ENCODE measurements at regions not wholly inside any gene's neighbourhood (a gene's known extent, or its start where the extent isn't known, plus 50 kb on each side); places are given as distances from the start of the nearest gene placed in this dataset.

GRCh38 chr11:91653079-91653754 is 571.4 kb upstream of the FAT3 start:
- no CpG with 5 or more reads among the region's 2 CpGs for WGBS, 2 donors (ENCODE audit: extremely low coverage in 2 of 2, insufficient read length in 2 of 2, insufficient replicate concordance in 1 of 2)
- H3K14ac ChIP-seq (ENCODE audit: low read length) = no peak overlapping the region

GRCh38 chr11:91650802-91651201 is 573.8 kb upstream of the FAT3 start:
- WGBS, 2 donors (ENCODE audit: extremely low coverage in 2 of 2, insufficient read length in 2 of 2, insufficient replicate concordance in 1 of 2) = no CpG with 5 or more reads among the region's 5 CpGs
- H3K9ac ChIP-seq (ENCODE audit: low read depth, low read length, poor library complexity) = no peak overlapping the region
- no peak overlapping the region for H2BK5ac ChIP-seq (ENCODE audit: low read length)
- H2AFZ ChIP-seq (ENCODE audit: low read length) = no peak overlapping the region
- no peak overlapping the region for H4K91ac ChIP-seq (ENCODE audit: low read depth, low read length, poor library complexity)
- H3K9me3 ChIP-seq (replicated peaks in 1 of 2; ENCODE audit: control insufficient read depth in 2 of 2, insufficient read depth in 1 of 2, low read depth in 1 of 2, low read length in 2 of 2) = no peaks in the 10 kb centered on the region
- H4K8ac ChIP-seq (ENCODE audit: low read depth, low read length) = no peak overlapping the region
- no peak overlapping the region for H2BK15ac ChIP-seq (ENCODE audit: low read length)
- H3K27ac ChIP-seq (replicated peaks; ENCODE audit: low read length) = no peak overlapping the region
- H3K36me3 ChIP-seq (replicated peaks in 1 of 2; ENCODE audit: control insufficient read depth in 2 of 2, insufficient read depth in 2 of 2, low read length in 2 of 2) = no peaks in the 10 kb centered on the region
- no peak overlapping the region for H2BK120ac ChIP-seq (ENCODE audit: low read depth, low read length)
- H3K23ac ChIP-seq (ENCODE audit: low read depth, low read length, poor library complexity) = no peak overlapping the region
- H3K4me3 ChIP-seq (ENCODE audit: low read length in 2 of 2) = no peak overlapping the region
- H3K4me2 ChIP-seq (ENCODE audit: insufficient read depth, low read length, poor library complexity, severe bottlenecking) = no peak overlapping the region
- H3K4me1 ChIP-seq (ENCODE audit: control insufficient read depth in 2 of 2, insufficient read depth in 1 of 2, low read depth in 1 of 2, low read length in 2 of 2) = no peaks in the 10 kb centered on the region
- H3K18ac ChIP-seq (ENCODE audit: low read length) = no peak overlapping the region
- no peaks in the 10 kb centered on the region for H3K27me3 ChIP-seq (ENCODE audit: control insufficient read depth in 3 of 3, insufficient read depth in 3 of 3, low read depth in 1 of 3, low read length in 3 of 3)
- H2AK5ac ChIP-seq (ENCODE audit: low read depth, low read length) = no peak overlapping the region
- H3K14ac ChIP-seq (ENCODE audit: low read length) = no peak overlapping the region
- H2BK12ac ChIP-seq (ENCODE audit: low read length) = no peak overlapping the region
- H3K4ac ChIP-seq (ENCODE audit: low read length) = no peak overlapping the region
- DNase-seq (ENCODE audit: low spot score) = no peak
- H3K79me1 ChIP-seq (ENCODE audit: low read depth, low read length) = no peaks in the 10 kb centered on the region

More at GRCh38 chr11:91653079-91653754, 571.4 kb upstream of the FAT3 start:
- H4K91ac ChIP-seq (ENCODE audit: low read depth, low read length, poor library complexity) = no peak overlapping the region
- H3K4me2 ChIP-seq (ENCODE audit: insufficient read depth, low read length, poor library complexity, severe bottlenecking) = no peak overlapping the region
- no peaks in the 10 kb centered on the region for H3K4me1 ChIP-seq (ENCODE audit: control insufficient read depth in 2 of 2, insufficient read depth in 1 of 2, low read depth in 1 of 2, low read length in 2 of 2)
- H3K9ac ChIP-seq (ENCODE audit: low read depth, low read length, poor library complexity) = no peak overlapping the region
- no peak overlapping the region for H3K4me3 ChIP-seq (ENCODE audit: low read length in 2 of 2)
- no peak overlapping the region for H3K23ac ChIP-seq (ENCODE audit: low read depth, low read length, poor library complexity)
- no peak overlapping the region for H2BK120ac ChIP-seq (ENCODE audit: low read depth, low read length)
- H2AK5ac ChIP-seq (ENCODE audit: low read depth, low read length) = no peak overlapping the region
- H3K79me1 ChIP-seq (ENCODE audit: low read depth, low read length) = no peaks in the 10 kb centered on the region
- H2BK5ac ChIP-seq (ENCODE audit: low read length) = no peak overlapping the region
- H3K36me3 ChIP-seq (replicated peaks in 1 of 2; ENCODE audit: control insufficient read depth in 2 of 2, insufficient read depth in 2 of 2, low read length in 2 of 2) = no peaks in the 10 kb centered on the region
- no peak overlapping the region for H4K8ac ChIP-seq (ENCODE audit: low read depth, low read length)
- H3K4ac ChIP-seq (ENCODE audit: low read length) = no peak overlapping the region
- H3K9me3 ChIP-seq (replicated peaks in 1 of 2; ENCODE audit: control insufficient read depth in 2 of 2, insufficient read depth in 1 of 2, low read depth in 1 of 2, low read length in 2 of 2) = no peaks in the 10 kb centered on the region
- no peaks in the 10 kb centered on the region for H3K27me3 ChIP-seq (ENCODE audit: control insufficient read depth in 3 of 3, insufficient read depth in 3 of 3, low read depth in 1 of 3, low read length in 3 of 3)
- H3K18ac ChIP-seq (ENCODE audit: low read length) = no peak overlapping the region
- H3K27ac ChIP-seq (replicated peaks; ENCODE audit: low read length) = no peak overlapping the region
- H2AFZ ChIP-seq (ENCODE audit: low read length) = peak overlapping the region; percentile 15
- H2BK12ac ChIP-seq (ENCODE audit: low read length) = no peak overlapping the region
- DNase-seq (ENCODE audit: low spot score) = no peak
- H2BK15ac ChIP-seq (ENCODE audit: low read length) = no peak overlapping the region

DNA sequence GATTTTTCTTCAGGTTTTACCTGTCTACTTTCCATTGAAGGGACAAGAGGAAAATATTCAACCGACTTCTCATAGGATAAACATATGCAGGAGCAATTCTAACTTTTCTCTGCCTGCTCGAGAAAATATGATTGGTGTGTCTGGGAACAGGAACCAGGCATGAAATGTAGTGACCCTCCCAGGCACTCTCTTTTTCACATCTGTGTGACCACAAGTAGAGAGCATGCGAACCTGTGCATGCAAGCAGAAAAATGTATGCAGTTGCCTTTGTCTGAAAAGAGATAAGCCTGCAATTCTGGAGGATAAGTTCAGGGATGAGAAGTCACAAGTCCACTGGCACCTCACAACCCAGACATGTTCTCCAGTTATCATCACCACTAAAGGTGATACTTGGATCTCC is 583.5 kb upstream of the FAT3 start:
- Histone ChIP-seq H3K18ac (ENCODE audit: low read length) (no peak overlapping the region), H3K27ac (replicated peaks; ENCODE audit: low read length) (no peak overlapping the region), H3K4me3 (ENCODE audit: low read length in 2 of 2) (no peak overlapping the region), H2BK12ac (ENCODE audit: low read length) (no peak overlapping the region), H2BK5ac (ENCODE audit: low read length) (no peak overlapping the region), H2AFZ (ENCODE audit: low read length) (no peak overlapping the region), H3K14ac (ENCODE audit: low read length) (no peak overlapping the region), H3K36me3 (replicated peaks in 1 of 2; ENCODE audit: control insufficient read depth in 2 of 2, insufficient read depth in 2 of 2, low read length in 2 of 2) (no peaks in the 10 kb centered on the region), H3K9ac (ENCODE audit: low read depth, low read length, poor library complexity) (no peak overlapping the region), H4K8ac (ENCODE audit: low read depth, low read length) (no peak overlapping the region), H3K4me1 (ENCODE audit: control insufficient read depth in 2 of 2, insufficient read depth in 1 of 2, low read depth in 1 of 2, low read length in 2 of 2) (no peaks in the 10 kb centered on the region), H3K79me1 (ENCODE audit: low read depth, low read length) (no peaks in the 10 kb centered on the region), H2BK120ac (ENCODE audit: low read depth, low read length) (no peak overlapping the region), H3K9me3 (replicated peaks in 1 of 2; ENCODE audit: control insufficient read depth in 2 of 2, insufficient read depth in 1 of 2, low read depth in 1 of 2, low read length in 2 of 2) (no peaks in the 10 kb centered on the region), H2AK5ac (ENCODE audit: low read depth, low read length) (no peak overlapping the region), H3K23ac (ENCODE audit: low read depth, low read length, poor library complexity) (no peak overlapping the region), H3K4ac (ENCODE audit: low read length) (no peak overlapping the region), H2BK15ac (ENCODE audit: low read length) (no peak overlapping the region), H4K91ac (ENCODE audit: low read depth, low read length, poor library complexity) (no peak overlapping the region), H3K27me3 (ENCODE audit: control insufficient read depth in 3 of 3, insufficient read depth in 3 of 3, low read depth in 1 of 3, low read length in 3 of 3) (no peaks in the 10 kb centered on the region), H3K4me2 (ENCODE audit: insufficient read depth, low read length, poor library complexity, severe bottlenecking) (no peak overlapping the region)
- DNase-seq (ENCODE audit: low spot score) = no peak
- no CpG with 5 or more reads among the region's 3 CpGs for WGBS, 2 donors (ENCODE audit: extremely low coverage in 2 of 2, insufficient read length in 2 of 2, insufficient replicate concordance in 1 of 2)

GRCh38 chr11:91639359-91639758 is 585.3 kb upstream of the FAT3 start:
- no peak overlapping the region for H2AFZ ChIP-seq (ENCODE audit: low read length)
- no peak overlapping the region for H3K18ac ChIP-seq (ENCODE audit: low read length)
- no peak overlapping the region for H4K8ac ChIP-seq (ENCODE audit: low read depth, low read length)
- no peak overlapping the region for H3K9ac ChIP-seq (ENCODE audit: low read depth, low read length, poor library complexity)
- H3K23ac ChIP-seq (ENCODE audit: low read depth, low read length, poor library complexity) = no peak overlapping the region
- no peaks in the 10 kb centered on the region for H3K9me3 ChIP-seq (replicated peaks in 1 of 2; ENCODE audit: control insufficient read depth in 2 of 2, insufficient read depth in 1 of 2, low read depth in 1 of 2, low read length in 2 of 2)
- no peak overlapping the region for H3K4ac ChIP-seq (ENCODE audit: low read length)
- no peak overlapping the region for H3K14ac ChIP-seq (ENCODE audit: low read length)
- H3K27ac ChIP-seq (replicated peaks; ENCODE audit: low read length) = no peak overlapping the region
- DNase-seq (ENCODE audit: low spot score) = no peak
- no peak overlapping the region for H2AK5ac ChIP-seq (ENCODE audit: low read depth, low read length)
- H2BK12ac ChIP-seq (ENCODE audit: low read length) = no peak overlapping the region
- no peaks in the 10 kb centered on the region for H3K36me3 ChIP-seq (replicated peaks in 1 of 2; ENCODE audit: control insufficient read depth in 2 of 2, insufficient read depth in 2 of 2, low read length in 2 of 2)
- H3K4me2 ChIP-seq (ENCODE audit: insufficient read depth, low read length, poor library complexity, severe bottlenecking) = no peak overlapping the region
- H2BK15ac ChIP-seq (ENCODE audit: low read length) = no peak overlapping the region
- no peak overlapping the region for H2BK5ac ChIP-seq (ENCODE audit: low read length)
- H3K27me3 ChIP-seq (ENCODE audit: control insufficient read depth in 3 of 3, insufficient read depth in 3 of 3, low read depth in 1 of 3, low read length in 3 of 3) = no peaks in the 10 kb centered on the region
- H3K4me3 ChIP-seq (ENCODE audit: low read length in 2 of 2) = no peak overlapping the region
- H3K79me1 ChIP-seq (ENCODE audit: low read depth, low read length) = no peaks in the 10 kb centered on the region
- H3K4me1 ChIP-seq (ENCODE audit: control insufficient read depth in 2 of 2, insufficient read depth in 1 of 2, low read depth in 1 of 2, low read length in 2 of 2) = no peaks in the 10 kb centered on the region
- no CpG with 5 or more reads among the region's 2 CpGs for WGBS, 2 donors (ENCODE audit: extremely low coverage in 2 of 2, insufficient read length in 2 of 2, insufficient replicate concordance in 1 of 2)
- no peak overlapping the region for H4K91ac ChIP-seq (ENCODE audit: low read depth, low read length, poor library complexity)
- H2BK120ac ChIP-seq (ENCODE audit: low read depth, low read length) = no peak overlapping the region
